NCI-H2029 (cell line): ENCODE measurements at regions not wholly inside any gene's neighbourhood (a gene's known extent, or its start where the extent isn't known, plus 50 kb on each side); places are given as distances from the start of the nearest gene placed in this dataset.

Experiments
- DNase-seq: peaks from one replicate; lab custom pipeline; 2025; lab: John Stamatoyannopoulos, UW

DNA sequence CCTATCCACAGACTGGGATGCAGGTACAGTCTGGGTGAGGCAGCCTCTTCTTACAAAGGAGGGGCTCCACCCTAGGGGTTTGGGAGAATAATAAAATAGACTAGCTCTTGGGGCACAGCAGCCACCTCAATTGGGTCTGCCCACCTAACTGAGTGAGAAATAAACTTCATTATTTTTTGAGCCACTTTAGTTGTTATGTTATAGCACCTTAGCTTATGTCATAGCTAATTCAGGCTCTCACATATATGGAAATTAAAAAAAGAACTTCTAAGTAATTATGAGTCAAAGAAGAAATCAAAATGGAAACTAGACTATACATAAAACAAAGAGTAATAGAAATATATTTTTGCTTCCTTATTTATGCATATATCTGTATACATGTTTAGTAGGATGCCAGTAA lies 318.5 kb upstream of the B3GALT2 start:
- no peak for DNase-seq

DNA sequence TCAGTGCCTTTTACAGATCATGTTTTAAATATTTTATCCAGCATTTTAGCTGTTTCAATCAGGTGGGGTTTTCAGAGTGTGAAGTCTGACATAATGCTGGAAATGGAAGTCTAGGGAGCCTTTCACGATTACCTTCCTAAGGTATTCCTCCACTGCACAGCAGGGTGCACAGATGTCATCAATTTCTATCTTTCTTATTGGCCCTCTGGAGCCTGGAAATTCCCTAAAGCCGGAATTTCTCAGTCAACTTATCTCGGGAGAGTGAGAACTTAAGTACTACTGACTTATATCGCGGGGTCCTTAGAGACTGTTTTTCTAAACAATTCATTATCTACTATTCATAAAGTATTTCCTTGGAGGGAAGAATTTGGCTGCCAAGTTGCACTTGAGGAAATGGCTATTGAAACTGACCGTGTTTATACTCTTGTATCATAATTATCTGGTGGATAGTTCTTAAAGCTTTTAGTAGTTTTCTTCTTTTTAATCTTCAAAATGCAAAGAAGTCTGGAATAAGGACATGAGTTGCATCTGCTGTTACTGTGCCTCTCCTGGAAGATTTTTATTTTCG lies 311.8 kb upstream of the B3GALT2 start:
- DNase-seq = no peak

DNA sequence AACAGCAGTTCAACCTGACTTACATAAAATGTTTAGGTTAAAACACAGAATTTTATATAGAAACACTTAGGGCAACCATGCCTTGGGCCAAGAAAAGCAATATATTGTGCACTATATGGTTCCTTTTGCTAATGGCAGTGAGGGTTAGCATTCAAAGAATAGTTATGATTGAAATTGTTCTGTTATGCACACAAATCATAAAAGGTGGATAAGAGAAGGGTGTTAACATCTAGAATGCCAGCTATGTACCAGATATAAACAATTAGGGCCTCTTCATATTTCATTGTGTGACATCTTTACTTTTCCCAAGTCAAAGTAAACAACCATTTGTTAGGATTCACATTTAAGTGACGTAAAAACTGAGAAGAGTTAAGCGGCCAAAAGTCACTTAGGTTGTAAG lies 308.0 kb upstream of the B3GALT2 start:
- no peak for DNase-seq

DNA sequence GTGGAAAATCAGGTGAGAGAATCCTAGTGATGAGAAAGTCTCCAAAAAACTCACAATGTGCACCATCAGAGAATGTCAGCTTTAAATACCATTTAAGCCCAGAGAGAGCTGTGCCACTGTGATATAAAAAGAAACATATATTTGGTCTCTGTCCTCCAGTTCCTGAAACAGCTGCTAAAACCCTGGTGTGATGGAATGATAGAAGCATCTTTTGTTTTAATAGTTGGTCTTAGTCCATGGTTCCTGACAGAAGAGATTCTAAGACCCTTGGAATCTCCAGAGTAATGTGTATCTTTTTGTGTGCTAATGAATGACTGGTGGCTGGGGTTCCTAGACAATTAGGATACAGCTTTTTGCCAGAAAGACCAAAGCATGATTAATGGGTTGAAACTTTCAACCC lies 302.8 kb upstream of the B3GALT2 start:
- no peak for DNase-seq

DNA sequence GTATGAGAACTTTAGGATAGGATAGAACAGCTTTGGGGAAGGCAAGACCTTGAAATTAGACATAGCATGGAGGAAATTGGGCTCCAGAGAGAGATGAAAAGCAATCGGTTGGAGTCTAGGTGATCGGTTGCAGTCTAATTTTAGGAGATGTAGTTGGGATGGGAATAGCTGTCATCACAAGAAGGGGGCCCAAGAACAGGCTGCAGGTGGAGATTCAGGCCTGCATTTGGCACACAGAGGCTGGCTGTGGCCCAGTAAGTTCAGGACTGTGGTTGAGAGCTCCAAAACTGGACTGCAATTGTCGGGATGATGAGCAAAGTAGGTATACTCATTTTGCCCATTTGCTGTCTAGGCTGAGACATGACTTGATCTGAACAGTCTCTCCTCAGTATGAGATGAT lies 301.3 kb upstream of the B3GALT2 start:
- DNase-seq = no peak

DNA sequence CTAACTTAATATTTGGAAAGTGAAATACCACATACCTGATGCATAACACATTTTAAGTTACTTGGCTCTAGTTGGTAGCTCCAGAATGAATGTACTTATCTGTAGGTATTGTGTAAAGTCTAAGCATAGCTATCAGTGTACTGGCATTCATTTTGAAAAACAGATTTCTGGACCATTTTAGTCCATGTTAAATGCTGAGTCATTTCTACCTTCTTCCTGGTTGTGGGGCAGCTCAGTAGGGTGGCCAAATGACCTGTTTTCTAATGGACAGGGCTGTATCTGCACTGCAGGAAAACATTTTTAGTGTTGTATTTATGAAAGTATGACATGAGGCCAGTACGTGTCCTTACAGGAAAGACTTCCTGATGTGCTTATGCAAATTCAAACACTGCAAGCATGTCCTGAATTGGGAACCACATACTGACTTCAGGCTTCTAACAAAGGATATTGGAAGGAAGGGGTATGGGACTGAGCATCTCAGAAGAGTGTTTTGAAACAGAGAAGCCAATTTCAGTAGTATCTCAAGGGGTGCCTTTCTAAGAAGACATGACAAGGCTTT lies 300.3 kb upstream of the B3GALT2 start:
- DNase-seq = no peak

DNA sequence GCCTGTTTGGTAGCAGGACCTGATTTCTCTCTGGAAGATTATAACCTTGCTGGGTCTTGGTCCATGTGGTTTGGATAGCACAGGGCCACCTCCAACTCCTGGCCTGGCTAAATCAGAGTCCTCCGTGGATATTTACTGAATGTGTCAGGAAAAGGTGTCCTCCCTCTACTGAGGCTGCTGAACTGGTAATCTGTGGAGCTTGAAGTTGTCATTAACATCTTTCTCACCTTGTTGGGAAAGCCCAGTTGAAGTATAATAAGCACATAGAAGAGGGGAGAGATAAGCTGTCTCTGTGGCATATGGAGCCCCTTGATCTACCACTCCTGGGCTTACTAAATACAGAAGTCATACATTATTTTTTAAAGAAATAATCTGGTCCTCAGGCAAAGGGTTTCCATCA lies 294.3 kb upstream of the B3GALT2 start:
- DNase-seq = no peak

DNA sequence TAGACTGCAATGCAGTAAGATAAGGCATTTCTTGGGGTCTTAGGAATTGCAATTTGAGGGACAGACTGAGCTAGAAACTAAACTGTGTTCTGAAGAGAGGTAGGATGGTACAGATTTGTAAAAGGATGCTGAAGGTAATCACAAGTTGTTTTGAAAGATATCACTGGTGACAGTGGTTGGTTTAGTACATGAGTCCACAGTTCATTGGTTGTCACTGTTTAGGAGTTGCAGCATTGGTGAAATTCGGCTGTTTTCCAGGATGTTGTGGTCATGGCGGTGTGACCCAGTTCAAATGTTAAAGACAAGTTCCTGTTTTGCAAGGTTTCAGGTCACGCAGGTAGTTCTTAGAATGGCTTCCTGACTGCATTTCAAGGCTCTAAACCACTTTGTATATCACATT lies 292.8 kb upstream of the B3GALT2 start:
- no peak for DNase-seq

DNA sequence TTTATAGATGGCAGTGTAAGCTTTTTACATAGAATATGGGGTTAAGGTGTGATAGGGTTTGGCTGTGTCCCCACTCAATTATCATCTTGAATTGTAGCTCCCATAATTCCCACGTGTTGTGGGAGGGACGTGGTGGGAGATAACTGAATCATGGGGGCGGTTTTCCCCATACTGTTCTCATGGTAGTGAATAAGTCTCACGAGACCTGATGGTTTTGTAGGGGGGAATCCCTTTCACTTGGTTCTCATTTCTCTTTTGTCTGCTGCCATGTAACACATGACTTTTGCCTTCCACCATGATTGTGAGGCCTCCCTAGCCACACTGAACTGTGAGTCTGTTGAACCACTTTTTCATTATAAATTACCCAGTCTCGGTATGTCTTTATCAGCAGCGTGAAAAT lies 290.3 kb upstream of the B3GALT2 start:
- DNase-seq = no peak

DNA sequence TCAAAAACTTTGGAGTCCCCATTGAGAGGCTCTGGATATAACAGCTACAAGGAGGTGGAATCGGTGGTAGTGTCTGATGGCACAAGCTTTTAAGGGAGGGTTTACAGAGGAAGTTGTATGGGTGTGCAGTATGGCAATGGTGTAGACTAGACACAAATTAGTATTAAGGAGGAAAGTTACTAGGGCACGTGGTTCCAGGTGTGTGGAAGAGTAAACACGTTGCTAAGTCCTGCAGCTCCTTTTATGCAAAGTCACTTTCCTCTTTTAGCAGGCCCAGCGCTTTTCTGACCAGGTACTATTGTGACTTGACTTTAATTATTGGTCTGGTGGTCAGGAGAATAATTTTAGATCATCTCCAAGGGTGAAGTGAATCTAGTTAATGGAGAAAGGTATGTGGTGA lies 287.5 kb upstream of the B3GALT2 start:
- DNase-seq = no peak

DNA sequence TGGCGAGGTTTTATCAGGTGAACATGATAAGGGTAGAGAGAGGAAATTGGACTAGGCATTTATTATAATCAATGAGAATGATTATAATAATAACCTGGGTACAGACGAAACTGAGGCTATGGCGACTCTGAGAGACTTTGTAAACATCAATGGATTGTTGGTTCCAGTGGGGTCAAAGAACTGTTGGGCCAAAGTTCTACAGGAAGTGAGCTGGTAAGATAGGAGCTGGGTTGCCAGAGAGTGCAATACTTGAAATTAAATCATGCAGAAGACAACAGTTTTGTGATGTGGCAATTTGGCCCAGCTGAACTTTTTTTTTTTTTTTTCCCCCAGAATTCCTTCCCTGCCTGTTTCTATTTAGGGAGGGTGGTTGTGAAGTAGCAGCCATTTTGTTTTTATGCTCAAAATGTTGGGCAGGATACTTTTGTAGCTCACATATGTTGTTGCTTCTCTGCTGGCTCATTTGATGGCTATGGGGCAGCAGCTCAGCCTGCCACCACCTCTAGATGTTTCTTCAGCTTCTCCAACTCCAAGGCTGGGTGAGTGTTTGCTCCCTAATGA lies 286.5 kb upstream of the B3GALT2 start:
- DNase-seq = no peak

DNA sequence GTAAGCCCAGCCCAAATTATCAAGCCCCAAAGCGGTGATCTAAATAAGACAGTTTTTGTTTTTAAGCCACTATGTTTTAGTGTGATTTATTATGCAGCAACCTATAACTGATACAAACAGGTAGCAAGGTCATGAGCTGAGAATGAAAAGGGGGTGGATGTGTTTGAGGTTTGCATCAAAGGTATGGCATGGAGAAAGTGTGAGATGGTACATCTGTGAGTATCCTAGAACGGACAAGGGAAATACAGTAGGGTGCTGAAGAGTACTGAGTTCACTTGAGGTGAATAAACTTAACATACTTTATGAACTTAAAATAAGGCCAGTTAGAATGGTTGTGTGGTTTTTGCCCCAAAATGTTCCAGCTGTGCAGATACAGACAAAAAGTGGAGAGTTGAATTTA lies 286.0 kb upstream of the B3GALT2 start:
- DNase-seq = no peak

DNA sequence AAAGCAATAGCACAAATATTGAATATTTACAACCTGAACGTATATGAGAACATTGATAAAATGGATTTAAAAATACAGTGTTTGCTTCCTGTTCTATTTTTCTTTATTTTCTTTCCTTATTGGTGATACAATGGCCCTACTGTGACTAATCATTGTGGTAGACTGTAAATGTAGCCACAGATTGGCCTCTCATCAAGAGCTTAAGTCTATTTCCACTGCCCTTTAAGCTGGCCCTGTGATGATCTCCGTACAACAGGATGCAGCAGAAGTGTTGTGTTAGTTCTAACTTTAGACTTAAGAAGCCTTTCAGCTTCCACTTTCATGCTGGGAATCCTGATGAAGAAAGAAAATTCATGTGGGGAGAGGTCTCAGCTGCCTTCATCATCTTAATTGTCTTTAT lies 285.6 kb upstream of the B3GALT2 start:
- DNase-seq = no peak

DNA sequence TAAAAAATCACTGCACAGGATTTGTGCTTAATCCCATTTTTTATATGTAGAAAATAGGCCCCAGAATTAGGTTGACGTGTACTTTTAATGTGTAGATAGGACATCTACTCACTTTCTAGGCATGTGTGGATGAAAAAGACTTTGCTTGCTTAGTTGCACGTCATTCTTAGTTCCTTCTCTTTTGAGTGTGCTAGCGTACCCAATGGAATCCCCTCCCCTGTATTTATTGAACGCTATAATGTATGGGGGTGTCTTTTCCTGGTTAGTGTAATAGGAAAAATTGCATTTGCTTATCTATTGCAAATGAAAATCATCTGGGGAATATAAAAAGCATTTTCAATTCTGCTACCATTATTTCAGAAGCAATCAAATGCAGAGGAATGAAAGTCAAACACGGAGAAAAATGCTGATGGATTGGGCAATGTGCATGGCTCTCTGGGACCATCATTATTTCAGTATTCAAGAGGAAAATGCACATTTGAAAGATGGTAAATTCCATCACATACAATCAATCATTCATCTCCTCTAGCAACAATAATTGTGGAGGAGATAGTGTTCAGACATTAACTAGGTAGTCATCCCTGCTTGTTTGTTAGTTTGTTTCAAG lies 277.0 kb upstream of the B3GALT2 start:
- DNase-seq = no peak

DNA sequence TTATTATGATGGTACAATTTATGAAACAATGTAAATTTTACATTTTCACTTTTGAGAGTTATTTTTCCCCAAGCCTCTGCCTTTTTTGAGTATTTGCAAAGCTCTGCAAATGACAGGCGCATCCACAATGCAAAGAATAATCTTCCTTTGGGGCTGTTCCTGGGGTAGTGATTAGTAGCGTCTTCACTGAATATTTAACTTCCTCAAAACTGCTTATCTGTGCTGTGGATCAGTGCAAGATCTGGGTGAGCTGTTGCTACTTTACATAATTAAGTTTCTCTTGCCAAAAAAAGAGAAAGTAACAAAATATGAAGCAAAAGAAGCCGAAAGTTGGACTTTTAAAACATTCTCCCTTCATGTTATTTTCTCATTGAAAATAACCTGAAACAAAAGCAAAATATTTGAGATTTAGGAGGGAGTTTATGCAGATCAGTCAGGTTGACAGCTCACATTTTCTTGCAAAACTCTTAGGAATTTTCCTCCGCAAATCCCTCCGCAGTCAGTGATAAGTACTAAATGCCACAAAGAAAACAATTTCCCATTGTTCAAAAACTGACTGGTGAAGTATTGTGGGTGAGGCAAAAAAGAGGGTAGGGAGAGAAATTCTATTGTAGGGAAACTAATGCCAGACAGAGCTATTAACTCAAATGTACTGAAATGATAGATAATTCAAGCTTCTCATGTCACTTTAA lies 276.4 kb upstream of the B3GALT2 start:
- DNase-seq = no peak

DNA sequence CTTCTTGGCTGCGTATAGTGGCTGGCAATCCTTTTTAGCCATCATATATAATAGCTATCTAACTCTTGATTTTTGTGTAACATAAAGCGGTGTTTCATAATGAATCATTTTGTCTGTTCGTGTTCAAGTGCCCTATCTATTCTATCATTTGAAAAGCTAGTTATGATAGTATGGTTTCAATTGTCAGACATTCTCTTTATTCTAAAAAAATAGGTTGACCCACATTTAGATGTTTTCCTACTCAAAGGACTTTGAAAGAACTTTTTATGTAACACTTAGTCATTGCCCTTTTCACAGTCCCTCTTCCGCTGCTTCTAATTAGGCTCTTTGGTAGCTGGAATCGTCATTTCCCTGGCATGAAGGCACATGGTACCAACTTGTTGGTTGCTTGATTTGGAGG lies 272.2 kb upstream of the B3GALT2 start:
- no peak for DNase-seq

DNA sequence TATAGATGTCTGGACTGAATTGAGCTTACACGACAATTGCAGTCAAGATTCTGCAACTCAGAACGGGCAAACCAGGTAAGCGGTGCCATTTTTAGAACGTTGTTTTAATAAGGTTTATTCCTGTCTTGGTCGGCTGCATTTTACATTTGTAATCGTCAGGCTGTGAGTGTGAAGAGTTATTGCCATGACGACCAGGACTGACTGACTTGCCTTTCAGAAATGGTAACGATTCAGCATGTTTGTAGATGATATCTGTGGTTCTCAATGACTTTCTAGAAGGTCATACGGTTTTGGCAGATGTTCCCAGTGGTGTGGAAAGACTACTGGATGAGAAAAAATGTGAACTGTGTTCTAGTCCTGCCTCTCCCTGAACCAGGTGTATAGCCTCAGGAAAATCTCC lies 271.3 kb upstream of the B3GALT2 start:
- DNase-seq = peak; percentile 39

DNA sequence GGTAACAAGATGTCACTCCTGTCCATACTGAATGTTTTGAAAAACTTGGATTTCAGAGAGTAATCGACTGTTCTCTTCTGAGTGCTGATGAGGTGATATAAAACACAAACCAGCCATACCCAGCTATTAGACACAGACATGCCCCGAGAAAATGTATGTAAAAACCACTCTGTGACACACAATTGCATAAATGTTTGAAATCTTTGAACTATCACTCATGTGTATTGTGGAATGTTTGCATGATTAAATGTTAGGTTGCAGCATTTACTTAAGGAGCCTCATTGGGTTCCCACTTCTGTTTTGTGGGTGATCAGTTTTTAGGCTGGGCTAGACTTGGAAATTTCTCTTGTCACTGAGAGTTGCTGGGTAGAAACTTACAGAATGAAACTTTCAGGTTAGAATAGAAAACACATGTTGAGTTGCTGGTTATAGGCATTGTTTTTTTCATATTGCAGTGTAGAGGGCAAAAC lies 270.4 kb upstream of the B3GALT2 start:
- no peak for DNase-seq

DNA sequence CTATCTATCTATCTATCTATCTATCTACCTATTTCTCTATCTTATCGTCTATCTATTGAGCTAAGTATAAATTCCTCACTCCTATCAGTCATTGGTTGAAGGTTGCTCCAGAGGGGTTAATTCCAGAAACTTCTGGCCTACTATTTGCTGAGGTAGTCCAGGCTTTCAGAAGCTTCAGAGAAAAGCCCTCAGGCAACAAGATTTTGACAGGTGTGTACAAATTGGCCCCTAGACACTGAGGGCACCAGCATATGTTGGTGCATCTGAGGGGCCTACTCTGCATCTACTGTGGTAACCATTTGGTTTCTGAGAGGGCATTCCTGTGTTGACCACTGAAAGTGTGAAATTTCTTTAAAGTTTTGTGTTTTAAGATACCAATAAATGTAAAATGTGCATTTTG lies 265.2 kb upstream of the B3GALT2 start:
- no peak for DNase-seq

DNA sequence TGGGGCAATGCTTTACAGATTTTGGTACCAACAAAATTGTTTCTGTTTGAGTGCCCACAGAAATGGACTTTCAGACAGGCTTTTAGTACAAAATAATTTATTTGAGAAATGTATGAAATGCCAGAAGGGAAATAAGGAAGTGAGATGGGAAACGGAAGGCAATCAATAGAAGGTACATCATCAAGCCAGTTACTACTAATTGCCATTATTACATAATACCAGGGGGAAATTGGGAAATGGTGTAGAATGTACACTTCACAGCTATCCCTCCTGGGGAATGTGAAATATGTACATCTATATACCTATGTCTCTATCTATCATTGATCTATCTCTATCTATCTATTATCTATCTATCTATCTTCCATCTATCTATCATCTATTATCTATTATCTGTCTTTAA lies 264.6 kb upstream of the B3GALT2 start:
- no peak for DNase-seq

DNA sequence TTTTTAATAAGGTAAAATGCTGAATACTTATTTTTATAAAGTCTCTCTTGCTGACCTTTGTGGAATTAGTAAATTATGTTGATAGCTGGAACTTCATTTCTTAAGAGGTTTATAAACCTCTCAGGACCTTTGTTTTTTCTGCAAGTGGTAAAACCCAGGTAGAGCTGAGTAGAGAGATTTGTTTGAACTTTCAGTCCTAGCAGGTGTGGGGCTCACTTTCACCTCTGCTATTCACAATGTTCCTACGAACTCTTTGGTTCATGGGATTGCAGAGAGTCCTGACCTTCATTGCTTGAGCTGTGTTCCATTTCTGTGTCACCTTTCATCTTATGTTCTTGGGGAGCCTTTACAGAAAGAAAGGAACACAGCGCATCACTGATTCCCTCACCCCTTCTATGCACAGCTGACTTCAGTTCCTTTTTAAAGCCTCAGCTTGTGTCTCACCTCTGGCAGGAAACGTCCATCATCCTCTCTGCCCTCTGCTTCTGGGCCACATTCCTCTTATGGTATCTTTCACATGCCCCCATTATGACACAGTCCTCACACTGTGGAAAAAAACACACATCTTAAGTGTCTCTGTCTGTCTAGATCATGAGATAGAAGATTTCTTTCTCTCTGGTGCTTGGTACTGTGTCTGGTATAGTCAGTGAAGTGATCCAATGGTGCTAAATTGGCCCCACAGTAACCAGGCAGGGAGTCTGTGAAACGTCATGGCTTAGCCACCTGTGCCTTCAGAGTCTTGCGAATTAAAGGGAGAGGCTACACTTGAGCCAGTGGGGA lies 262.5 kb upstream of the B3GALT2 start:
- DNase-seq = no peak

DNA sequence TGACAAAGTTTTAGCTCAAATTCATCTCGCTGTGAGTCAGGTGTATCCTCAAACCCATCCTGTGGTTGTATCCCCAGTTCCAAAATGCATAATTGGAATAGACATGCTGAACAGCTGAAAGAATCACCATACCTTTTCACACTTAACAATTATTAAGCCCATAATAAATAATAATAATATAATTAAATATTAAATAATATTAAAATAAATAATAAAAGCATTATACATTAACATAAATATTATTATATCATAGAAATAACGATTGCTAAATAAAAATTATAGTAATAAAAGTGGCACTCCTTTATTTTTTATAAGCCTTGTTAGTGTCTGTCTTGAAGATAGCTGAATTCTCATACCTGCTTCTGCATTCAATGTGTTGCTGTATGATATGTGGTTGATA lies 257.5 kb upstream of the B3GALT2 start:
- no peak for DNase-seq
